Fibroblast of mammary gland (primary cell): ENCODE measurements at regions not wholly inside any gene's neighbourhood (a gene's known extent, or its start where the extent isn't known, plus 50 kb on each side); places are given as distances from the start of the nearest gene placed in this dataset.

ENCODE experiments used
- DNase-seq: peaks from one replicate; pipeline ENCODE4 v3.0.0-alpha.2; 2010; ENCODE audit warnings: low read depth
- H3K4me3 ChIP-seq: 2 replicates; pipeline ENCODE4 v1.5.1; 2011; ENCODE audit warnings: low read depth, mild to moderate bottlenecking, low read length, moderate library complexity; ENCODE audit not compliant: control insufficient read depth
- CTCF ChIP-seq: conservative IDR thresholded peaks from 2 replicates; pipeline ENCODE4 v1.5.1; 2011; ENCODE audit warnings: low read depth, low read length, inconsistent platforms; ENCODE audit not compliant: control insufficient read depth, insufficient read depth

GRCh38 chr16:13680021-13680889 is 239.7 kb upstream of the ERCC4 start:
- no peak overlapping the region for H3K4me3 ChIP-seq
- no peak for TF ChIP-seq CTCF
- no peak for DNase-seq

- no peak overlapping the region for H3K4me3 ChIP-seq
- TF ChIP-seq CTCF, result no peak
- no peak for DNase-seq
Observed at GRCh38 chr16:13684819-13685563, 235.0 kb upstream of the ERCC4 start.

GRCh38 chr16:13696017-13696416 is 223.9 kb upstream of the ERCC4 start:
- TF ChIP-seq CTCF, result no peak
- no peak overlapping the region for H3K4me3 ChIP-seq
- DNase-seq, result no peak

- no peak overlapping the region for H3K4me3 ChIP-seq
- no peak for DNase-seq
- no peak for TF ChIP-seq CTCF
Observed at GRCh38 chr16:13697013-13697412, 222.9 kb upstream of the ERCC4 start.

- no peak for DNase-seq
- no peak for TF ChIP-seq CTCF
Observed at GRCh38 chr16:13697568-13697967, 222.4 kb upstream of the ERCC4 start.

GRCh38 chr16:13702614-13703013 is 217.3 kb upstream of the ERCC4 start:
- no peak overlapping the region for H3K4me3 ChIP-seq
- no peak for DNase-seq
- TF ChIP-seq CTCF, result no peak

More at GRCh38 chr16:13697568-13697967, 222.4 kb upstream of the ERCC4 start:
- no peak overlapping the region for H3K4me3 ChIP-seq
